AG04449 (cell line): ENCODE measurements at regions not wholly inside any gene's neighbourhood (a gene's known extent, or its start where the extent isn't known, plus 50 kb on each side); places are given as distances from the start of the nearest gene placed in this dataset.
"Not testable (repeated sequence)": the region's sequence is repeated elsewhere in the genome, so short reads cannot be mapped to it uniquely, and the experiment has no call there.

Experiments used
- CTCF ChIA-PET: fragments of 350-600 bp; formaldehyde crosslinking; extraction: SDS; loops from one replicate; lab custom pipeline; 2021; ENCODE audit warnings: antibody characterized with exemption; lab: Yijun Ruan, JAX
- POLR2A ChIA-PET: fragments of 400-600, 350-600 bp; formaldehyde crosslinking; extraction: SDS; loops from one replicate; lab custom pipeline; 2020; ENCODE audit warnings: antibody characterized with exemption, inconsistent platforms; lab: Yijun Ruan, JAX
- DNase-seq: peaks from one replicate; pipeline ENCODE4 v3.0.0-alpha.2; 2010; ENCODE audit warnings: low read depth, low spot score
- H3K4me3 ChIP-seq: 2 replicates; pipeline ENCODE4 v1.5.1; 2011; ENCODE audit warnings: low read depth, mild to moderate bottlenecking, control low read depth, low read length
- TF ChIP-seq, protein P1 (sequence below): IDR thresholded peaks from one replicate; pipeline ENCODE4 v1.5.1; 2011; ENCODE audit warnings: mild to moderate bottlenecking, moderate library complexity, low read length, control low read depth, inconsistent platforms; ENCODE audit not compliant: insufficient read depth; ENCODE audit errors: missing control alignments

DNA sequence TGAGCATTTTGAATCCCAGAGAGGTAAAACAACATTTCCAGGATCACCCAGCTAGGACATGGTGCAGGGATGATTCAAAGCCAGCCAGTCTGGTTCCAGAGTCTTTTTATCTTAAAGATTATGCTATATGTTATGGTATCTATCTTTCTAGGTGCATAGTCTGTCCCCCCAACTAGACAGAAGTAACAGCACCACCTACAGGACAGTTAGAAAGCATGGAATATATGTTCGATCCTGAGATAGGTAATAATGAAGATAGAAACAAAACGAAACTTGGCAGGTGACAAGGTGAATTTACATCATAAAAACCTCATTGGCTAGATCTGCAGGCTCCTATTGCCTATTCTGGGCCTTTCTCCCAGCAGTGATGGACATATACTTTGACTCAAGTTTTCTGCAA lies 723.2 kb downstream of the SMARCA1 start:
- no peak for DNase-seq
- no peak overlapping the region for H3K4me3 ChIP-seq
- TF ChIP-seq, protein P1, sequence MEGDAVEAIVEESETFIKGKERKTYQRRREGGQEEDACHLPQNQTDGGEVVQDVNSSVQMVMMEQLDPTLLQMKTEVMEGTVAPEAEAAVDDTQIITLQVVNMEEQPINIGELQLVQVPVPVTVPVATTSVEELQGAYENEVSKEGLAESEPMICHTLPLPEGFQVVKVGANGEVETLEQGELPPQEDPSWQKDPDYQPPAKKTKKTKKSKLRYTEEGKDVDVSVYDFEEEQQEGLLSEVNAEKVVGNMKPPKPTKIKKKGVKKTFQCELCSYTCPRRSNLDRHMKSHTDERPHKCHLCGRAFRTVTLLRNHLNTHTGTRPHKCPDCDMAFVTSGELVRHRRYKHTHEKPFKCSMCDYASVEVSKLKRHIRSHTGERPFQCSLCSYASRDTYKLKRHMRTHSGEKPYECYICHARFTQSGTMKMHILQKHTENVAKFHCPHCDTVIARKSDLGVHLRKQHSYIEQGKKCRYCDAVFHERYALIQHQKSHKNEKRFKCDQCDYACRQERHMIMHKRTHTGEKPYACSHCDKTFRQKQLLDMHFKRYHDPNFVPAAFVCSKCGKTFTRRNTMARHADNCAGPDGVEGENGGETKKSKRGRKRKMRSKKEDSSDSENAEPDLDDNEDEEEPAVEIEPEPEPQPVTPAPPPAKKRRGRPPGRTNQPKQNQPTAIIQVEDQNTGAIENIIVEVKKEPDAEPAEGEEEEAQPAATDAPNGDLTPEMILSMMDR: no peak
- ChIA-PET CTCF (no interaction called here), POLR2A (no interaction called here)

- H3K4me3 ChIP-seq, DNase-seq, CTCF ChIA-PET, POLR2A ChIA-PET: not testable (repeated sequence)
Observed at GRCh38 chrX:128783139-128783538, 730.9 kb upstream of the ACTRT1 start.

- TF ChIP-seq, protein P1: no peak
- ChIA-PET CTCF (no interaction called here), POLR2A (no interaction called here)
- DNase-seq: no peak
- H3K4me3 ChIP-seq: no peak overlapping the region
Observed at GRCh38 chrX:128781506-128781905, 729.3 kb upstream of the ACTRT1 start.

GRCh38 chrX:128780934-128781333 lies 728.7 kb upstream of the ACTRT1 start:
- H3K4me3 ChIP-seq: no peak overlapping the region
- DNase-seq: no peak
- POLR2A ChIA-PET: no interaction called here
- CTCF ChIA-PET: no interaction called here
- TF ChIP-seq, protein P1: no peak

DNA sequence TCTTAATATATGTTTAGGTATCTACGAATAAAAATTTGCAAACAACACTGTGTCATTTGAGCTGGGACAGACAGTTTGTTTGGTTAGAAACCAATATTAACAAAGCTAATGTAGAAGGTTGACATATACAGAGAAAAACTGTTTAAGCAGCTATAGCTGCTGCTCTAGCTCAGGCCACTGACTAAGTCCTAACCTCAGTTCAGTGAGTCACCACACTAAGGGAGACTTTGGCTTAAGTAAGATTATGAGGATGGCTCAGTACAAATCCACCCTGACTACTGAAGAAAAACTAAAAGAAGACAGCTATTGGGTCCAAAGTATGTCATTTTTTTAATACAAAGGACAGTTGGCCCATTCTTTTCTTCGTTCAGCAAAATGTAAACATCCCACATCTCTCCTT lies 717.3 kb upstream of the ACTRT1 start:
- TF ChIP-seq, protein P1: no peak
- POLR2A ChIA-PET: no interaction called here
- DNase-seq: no peak
- CTCF ChIA-PET: no interaction called here
- H3K4me3 ChIP-seq: no peak overlapping the region

DNA sequence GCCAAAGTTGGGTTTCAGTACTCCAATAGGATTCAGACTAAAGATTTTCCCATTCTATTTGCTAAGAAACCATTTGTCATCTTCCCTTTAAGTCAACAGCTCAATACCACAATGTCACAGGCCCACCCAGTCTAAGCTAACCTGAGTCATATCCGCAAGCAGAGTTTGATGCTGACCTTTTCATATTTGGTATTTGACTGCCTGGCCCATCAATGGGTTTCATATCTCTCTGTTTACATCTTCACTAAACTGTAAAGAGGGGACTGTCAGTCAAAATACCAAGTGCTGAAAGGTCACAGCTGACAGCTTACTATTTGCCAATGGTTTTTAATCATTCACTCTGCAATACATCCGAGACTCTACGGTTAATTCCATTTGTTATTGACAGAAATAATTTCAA lies 707.5 kb upstream of the ACTRT1 start:
- DNase-seq: no peak
- CTCF ChIA-PET: no interaction called here
- TF ChIP-seq, protein P1: no peak
- POLR2A ChIA-PET: no interaction called here
- no peak overlapping the region for H3K4me3 ChIP-seq

GRCh38 chrX:128759177-128759576 lies 707.0 kb upstream of the ACTRT1 start:
- CTCF ChIA-PET: no interaction called here
- POLR2A ChIA-PET: no interaction called here
- DNase-seq: no peak
- TF ChIP-seq, protein P1: no peak
- no peak overlapping the region for H3K4me3 ChIP-seq
